ENCODE measurements at regions not wholly inside any gene's neighbourhood (a gene's known extent, or its start where the extent isn't known, plus 50 kb on each side); places are given as distances from the start of the nearest gene placed in this dataset.

DNA sequence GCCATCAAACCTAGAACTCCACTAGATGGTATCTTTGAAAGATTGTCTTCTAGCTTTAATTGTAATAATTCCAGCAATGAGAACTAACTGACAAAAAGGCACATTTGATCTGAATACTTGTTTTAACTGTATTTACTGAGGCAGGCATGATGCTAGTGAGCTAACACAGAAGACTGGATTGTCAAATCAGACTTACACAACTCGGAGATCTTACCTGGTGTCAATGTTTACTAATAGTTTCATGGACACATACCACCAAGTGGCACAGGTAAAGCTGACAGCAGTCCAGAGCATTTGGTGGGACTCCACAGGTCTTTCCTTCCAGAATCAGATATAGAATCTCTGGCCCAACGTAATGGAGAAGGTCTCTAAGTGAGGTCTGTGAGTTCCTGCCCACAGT, 229.9 kb upstream of the BOD1L1 start:
- no peak overlapping the region for H3K27ac ChIP-seq (ENCODE audit: low read depth in 2 of 2, low read length in 1 of 2)
- no peak overlapping the region for H3K9ac ChIP-seq
- H3K27me3 ChIP-seq (ENCODE audit: insufficient read depth): no peaks in the 10 kb centered on the region
- H3K4me1 ChIP-seq (ENCODE audit: control insufficient read depth in 1 of 2, insufficient read depth in 2 of 2, low read depth in 1 of 2, low read length in 1 of 2): no peaks in the 10 kb centered on the region; a peak in 1 of 4 replicates
- H4K20me1 ChIP-seq (ENCODE audit: insufficient read depth): no peaks in the 10 kb centered on the region
- TF ChIP-seq SIN3A (IDR thresholded peaks at IDR 0.05; ENCODE audit: borderline replicate concordance, low read depth, low read length) (no peak), SMC3 (IDR thresholded peaks at IDR 0.05; ENCODE audit: low read depth, low read length) (no peak), RXRA (IDR thresholded peaks at IDR 0.05; ENCODE audit: borderline replicate concordance, low read depth) (no peak), MEF2A (IDR thresholded peaks at IDR 0.05; ENCODE audit: borderline replicate concordance, low read depth) (no peak), TCF12 (IDR thresholded peaks at IDR 0.05) (no peak), GATA2 (CRISPR knock-in tag; IDR thresholded peaks at IDR 0.05) (no peak), FOSL2 (IDR thresholded peaks at IDR 0.05; ENCODE audit: borderline replicate concordance, low read depth) (no peak)
- H3F3A ChIP-seq (replicated peaks; ENCODE audit: insufficient read depth): no peaks in the 10 kb centered on the region
- no peaks in the 10 kb centered on the region for H3K9me2 ChIP-seq
- H3K9me3 ChIP-seq: no peaks in the 10 kb centered on the region
- H3K79me2 ChIP-seq (ENCODE audit: insufficient read depth): no peaks in the 10 kb centered on the region
- no peaks in the 10 kb centered on the region for H3K36me3 ChIP-seq (replicated peaks in 1 of 2; ENCODE audit: control insufficient read depth in 1 of 2, insufficient read depth in 2 of 2, low read length in 1 of 2)
- WGBS (ENCODE audit: low lambda C conversion rate): 28% methylated on average over 2 of the region's 2 CpGs
- H2AFZ ChIP-seq (ENCODE audit: low read depth): no peak overlapping the region
- POLR2A ChIA-PET: no interaction called here
- no peak for DNase-seq
- no peak overlapping the region for H3K4me3 ChIP-seq (ENCODE audit: low read depth in 2 of 2, low read length in 1 of 2)
- H3K4me2 ChIP-seq: no peak overlapping the region
- CTCF ChIA-PET: interaction anchor here (2.4 kb wide), 1 partner anchor 10 kb away, joined by 10 read pairs; no protein-coding TSS in a partner anchor

GRCh38 chr4:13857800-13858199, 230.3 kb upstream of the BOD1L1 start:
- Histone ChIP-seq H3K4me3 (ENCODE audit: low read depth in 2 of 2, low read length in 1 of 2) (no peak overlapping the region), H3K36me3 (replicated peaks in 1 of 2; ENCODE audit: control insufficient read depth in 1 of 2, insufficient read depth in 2 of 2, low read length in 1 of 2) (no peaks in the 10 kb centered on the region), H3K79me2 (ENCODE audit: insufficient read depth) (no peaks in the 10 kb centered on the region), H3K27ac (ENCODE audit: low read depth in 2 of 2, low read length in 1 of 2) (no peak overlapping the region), H3K9me2 (no peaks in the 10 kb centered on the region), H3K4me2 (no peak overlapping the region), H3F3A (replicated peaks; ENCODE audit: insufficient read depth) (no peaks in the 10 kb centered on the region), H3K27me3 (ENCODE audit: insufficient read depth) (no peaks in the 10 kb centered on the region), H2AFZ (ENCODE audit: low read depth) (no peak overlapping the region), H4K20me1 (ENCODE audit: insufficient read depth) (no peaks in the 10 kb centered on the region), H3K9me3 (no peaks in the 10 kb centered on the region), H3K9ac (no peak overlapping the region), H3K4me1 (ENCODE audit: control insufficient read depth in 1 of 2, insufficient read depth in 2 of 2, low read depth in 1 of 2, low read length in 1 of 2) (no peaks in the 10 kb centered on the region; a peak in 1 of 4 replicates)
- TF ChIP-seq, protein P1, sequence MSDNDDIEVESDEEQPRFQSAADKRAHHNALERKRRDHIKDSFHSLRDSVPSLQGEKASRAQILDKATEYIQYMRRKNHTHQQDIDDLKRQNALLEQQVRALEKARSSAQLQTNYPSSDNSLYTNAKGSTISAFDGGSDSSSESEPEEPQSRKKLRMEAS (IDR thresholded peaks at IDR 0.05; ENCODE audit: low read depth): no peak
- TF ChIP-seq TAF1 (IDR thresholded peaks at IDR 0.05; ENCODE audit: borderline replicate concordance, low read depth, low read length) (no peak), SMC3 (IDR thresholded peaks at IDR 0.05; ENCODE audit: low read depth, low read length) (no peak), CTCF (IDR thresholded peaks at IDR 0.05) (no peak)
- CTCF ChIA-PET: interaction anchor here (2.4 kb wide), 1 partner anchor 9 kb away, joined by 10 read pairs; no protein-coding TSS in a partner anchor
- POLR2A ChIA-PET: no interaction called here
- no peak for DNase-seq

DNA sequence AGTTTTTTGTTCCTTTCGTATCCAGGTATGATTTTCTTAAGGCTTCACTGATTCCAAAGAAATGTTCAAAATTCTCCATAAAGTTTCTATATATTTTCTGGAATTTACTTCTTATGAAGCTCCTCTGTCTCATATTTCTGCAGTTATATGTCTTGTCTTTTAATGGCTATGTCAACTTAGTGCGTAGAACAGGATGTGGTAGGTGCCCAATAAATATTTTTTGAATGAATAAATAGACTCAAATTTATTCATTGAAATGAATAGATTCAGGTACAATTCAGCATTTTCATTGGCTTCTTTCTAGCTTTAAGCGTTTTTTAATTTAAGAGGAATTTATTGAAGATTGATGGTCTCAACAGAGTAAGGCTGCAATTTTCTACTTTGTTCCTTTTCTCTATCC, 231.9 kb upstream of the BOD1L1 start:
- ChIA-PET CTCF (interaction anchor here (0.6 to 1.1 kb wide), 3 partner anchors 14 to 205 kb away, joined by 3 to 4 read pairs (median 3); no protein-coding TSS in a partner anchor), POLR2A (no interaction called here)
- no peaks in the 10 kb centered on the region for H4K20me1 ChIP-seq (ENCODE audit: insufficient read depth)
- H3K27me3 ChIP-seq (ENCODE audit: insufficient read depth): no peaks in the 10 kb centered on the region
- whole genome bisulfite sequencing (ENCODE audit: low lambda C conversion rate): 82% methylated on average over 3 of the region's 3 CpGs
- no peak overlapping the region for H3K27ac ChIP-seq (ENCODE audit: low read depth in 2 of 2, low read length in 1 of 2)
- no peaks in the 10 kb centered on the region for H3K9me3 ChIP-seq
- TF ChIP-seq EP300 (IDR thresholded peaks at IDR 0.05; ENCODE audit: borderline replicate concordance in 1 of 2, low read depth in 1 of 2, low read length in 1 of 2) (no peak), MEF2A (IDR thresholded peaks at IDR 0.05; ENCODE audit: borderline replicate concordance, low read depth) (no peak), NRF1 (IDR thresholded peaks at IDR 0.05; ENCODE audit: low read depth, low read length) (no peak), CHD2 (IDR thresholded peaks at IDR 0.05; ENCODE audit: low read length, partially characterized antibody) (no peak), YY1 (IDR thresholded peaks at IDR 0.05; ENCODE audit: low read depth) (no peak)
- no peaks in the 10 kb centered on the region for H3K79me2 ChIP-seq (ENCODE audit: insufficient read depth)
- no peak overlapping the region for H2AFZ ChIP-seq (ENCODE audit: low read depth)
- no peaks in the 10 kb centered on the region for H3K9me2 ChIP-seq
- DNase-seq: no peak
- H3K4me3 ChIP-seq (ENCODE audit: low read depth in 2 of 2, low read length in 1 of 2): no peak overlapping the region
- H3K36me3 ChIP-seq (replicated peaks in 1 of 2; ENCODE audit: control insufficient read depth in 1 of 2, insufficient read depth in 2 of 2, low read length in 1 of 2): no peaks in the 10 kb centered on the region
- no peaks in the 10 kb centered on the region; a peak in 1 of 4 replicates for H3K4me1 ChIP-seq (ENCODE audit: control insufficient read depth in 1 of 2, insufficient read depth in 2 of 2, low read depth in 1 of 2, low read length in 1 of 2)
- H3F3A ChIP-seq (replicated peaks; ENCODE audit: insufficient read depth): no peaks in the 10 kb centered on the region
- H3K4me2 ChIP-seq: no peak overlapping the region
- no peak overlapping the region for H3K9ac ChIP-seq

Measured in SK-N-SH (cell line).